Calu3 (cell line): ENCODE measurements at regions not wholly inside any gene's neighbourhood (a gene's known extent, or its start where the extent isn't known, plus 50 kb on each side); places are given as distances from the start of the nearest gene placed in this dataset.

Experiments used
- BruUV-seq: library from RNA; stranded (reverse); fragments of 400-500 nt; replicated peaks from 2 replicates; lab custom pipeline; 2021; lab: Mats Ljungman, UMichigan
- CTCF ChIA-PET: fragments of 300-600 bp; sonication (Branson Sonifier 250); formaldehyde crosslinking; loops from one replicate; lab custom pipeline; 2022; ENCODE audit warnings: antibody characterized with exemption; lab: Charles Lee
- DNase-seq: peaks from one replicate; pipeline ENCODE4 v3.0.0; 2022
- H3K27ac Mint-ChIP-seq: one replicate; pipeline ENCODE4 v1.8.0; 2022; ENCODE audit warnings: mixed read lengths; ENCODE audit not compliant: unreplicated experiment
- H3K27me3 Mint-ChIP-seq: one replicate; pipeline ENCODE4 v1.8.0; 2022; ENCODE audit warnings: mixed read lengths; ENCODE audit not compliant: unreplicated experiment
- H3K36me3 Mint-ChIP-seq: one replicate; pipeline ENCODE4 v1.8.0; 2022; ENCODE audit warnings: mild to moderate bottlenecking, moderate library complexity, mixed read lengths; ENCODE audit not compliant: insufficient read depth, unreplicated experiment
- H3K4me1 Mint-ChIP-seq: one replicate; pipeline ENCODE4 v1.8.0; 2022; ENCODE audit warnings: mild to moderate bottlenecking, low read depth, mixed read lengths; ENCODE audit not compliant: unreplicated experiment
- H3K4me3 Mint-ChIP-seq: one replicate; pipeline ENCODE4 v1.8.0; 2022; ENCODE audit warnings: mild to moderate bottlenecking, low read depth, moderate library complexity, mixed read lengths; ENCODE audit not compliant: unreplicated experiment
- H3K9me3 Mint-ChIP-seq: one replicate; pipeline ENCODE4 v1.8.0; 2022; ENCODE audit warnings: low read depth, mixed read lengths; ENCODE audit not compliant: unreplicated experiment
- intact Hi-C: fragments of 100-400 bp; cut with micrococcal nuclease; formaldehyde crosslinking; loops from one replicate; pipeline ENCODE4 v1.10.0; 2022; ENCODE audit not compliant: unreplicated experiment
- TF ChIP-seq, protein P1 (sequence below): fragments of 200-600 bp; IDR thresholded peaks from one replicate; pipeline ENCODE4 v1.8.0; 2022; ENCODE audit warnings: antibody characterized with exemption; ENCODE audit not compliant: unreplicated experiment

DNA sequence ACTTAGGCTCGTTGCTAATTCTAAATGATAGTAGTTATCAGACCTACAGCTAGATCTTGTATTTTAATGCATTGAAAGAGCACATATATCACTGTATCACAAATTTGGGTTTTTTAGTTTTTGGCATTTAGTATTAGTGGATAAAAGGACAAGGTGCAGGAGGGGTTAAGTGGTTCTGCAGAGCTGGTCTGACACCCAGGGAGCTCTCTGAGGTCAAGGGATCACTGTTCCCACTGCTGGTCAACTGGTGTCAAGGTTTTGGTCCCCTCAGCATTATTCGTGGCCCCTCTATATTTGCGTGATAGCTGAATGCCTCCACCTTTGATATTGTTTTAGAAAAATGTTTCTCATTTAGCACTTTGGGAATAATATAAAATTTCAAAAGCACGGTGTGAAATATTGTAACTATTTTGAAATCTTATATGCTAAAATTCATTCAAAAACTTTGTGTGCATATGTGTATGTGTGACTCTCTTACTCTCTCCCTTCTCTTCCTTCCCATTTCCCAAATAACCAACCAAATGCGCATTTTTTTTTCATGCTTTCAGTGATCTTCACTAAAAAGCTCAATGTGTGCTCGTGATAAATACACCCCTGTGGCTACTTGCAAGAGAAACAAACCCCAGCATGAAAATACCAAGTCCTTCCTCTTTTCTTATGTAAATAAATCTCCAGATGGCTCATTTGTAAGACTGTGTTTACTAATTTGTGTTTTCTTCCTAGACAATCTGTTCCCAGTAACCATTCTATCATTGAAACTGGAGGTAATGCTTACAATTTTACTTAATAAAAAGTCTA is 309.2 kb downstream of the FGFR2 start:
- Mint-ChIP-seq H3K27me3 (no peaks in the 10 kb centered on the region), H3K9me3 (no peaks in the 10 kb centered on the region), H3K4me3 (no peak overlapping the region), H3K4me1 (peaks cover 14% of the 10 kb centered on the region), H3K36me3 (no peaks in the 10 kb centered on the region), H3K27ac (no peak overlapping the region)
- BruUV-seq, result no TSS peak
- CTCF ChIA-PET, result no interaction called here
- no peak for DNase-seq
- intact Hi-C loops, result no loop called here
- TF ChIP-seq, protein P1, sequence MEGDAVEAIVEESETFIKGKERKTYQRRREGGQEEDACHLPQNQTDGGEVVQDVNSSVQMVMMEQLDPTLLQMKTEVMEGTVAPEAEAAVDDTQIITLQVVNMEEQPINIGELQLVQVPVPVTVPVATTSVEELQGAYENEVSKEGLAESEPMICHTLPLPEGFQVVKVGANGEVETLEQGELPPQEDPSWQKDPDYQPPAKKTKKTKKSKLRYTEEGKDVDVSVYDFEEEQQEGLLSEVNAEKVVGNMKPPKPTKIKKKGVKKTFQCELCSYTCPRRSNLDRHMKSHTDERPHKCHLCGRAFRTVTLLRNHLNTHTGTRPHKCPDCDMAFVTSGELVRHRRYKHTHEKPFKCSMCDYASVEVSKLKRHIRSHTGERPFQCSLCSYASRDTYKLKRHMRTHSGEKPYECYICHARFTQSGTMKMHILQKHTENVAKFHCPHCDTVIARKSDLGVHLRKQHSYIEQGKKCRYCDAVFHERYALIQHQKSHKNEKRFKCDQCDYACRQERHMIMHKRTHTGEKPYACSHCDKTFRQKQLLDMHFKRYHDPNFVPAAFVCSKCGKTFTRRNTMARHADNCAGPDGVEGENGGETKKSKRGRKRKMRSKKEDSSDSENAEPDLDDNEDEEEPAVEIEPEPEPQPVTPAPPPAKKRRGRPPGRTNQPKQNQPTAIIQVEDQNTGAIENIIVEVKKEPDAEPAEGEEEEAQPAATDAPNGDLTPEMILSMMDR, result no peak

DNA sequence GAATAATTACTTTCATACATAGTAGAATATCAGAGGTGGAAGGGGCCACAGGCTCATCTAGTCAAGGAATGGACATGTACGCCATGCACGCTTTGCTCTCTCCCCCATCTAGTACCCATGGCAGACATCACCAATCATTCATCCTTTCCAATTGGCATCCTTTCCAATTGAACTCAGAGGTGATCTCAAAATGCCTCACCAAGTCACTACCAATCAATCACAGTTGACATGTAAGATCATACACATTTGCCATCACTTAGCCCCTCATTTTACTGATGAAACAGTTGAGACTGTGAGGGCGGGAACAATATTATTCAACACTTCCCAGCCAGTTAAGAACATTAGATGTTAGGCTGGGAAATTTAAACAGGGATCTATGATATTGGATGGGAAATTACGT is 308.4 kb downstream of the FGFR2 start:
- BruUV-seq, result no TSS peak
- intact Hi-C loops, result no loop called here
- Mint-ChIP-seq H3K27ac (no peak overlapping the region), H3K27me3 (no peaks in the 10 kb centered on the region), H3K36me3 (no peaks in the 10 kb centered on the region), H3K4me3 (no peak overlapping the region), H3K4me1 (peaks cover 12% of the 10 kb centered on the region), H3K9me3 (no peaks in the 10 kb centered on the region)
- DNase-seq, result no peak
- TF ChIP-seq, protein P1, result no peak
- CTCF ChIA-PET, result no interaction called here

DNA sequence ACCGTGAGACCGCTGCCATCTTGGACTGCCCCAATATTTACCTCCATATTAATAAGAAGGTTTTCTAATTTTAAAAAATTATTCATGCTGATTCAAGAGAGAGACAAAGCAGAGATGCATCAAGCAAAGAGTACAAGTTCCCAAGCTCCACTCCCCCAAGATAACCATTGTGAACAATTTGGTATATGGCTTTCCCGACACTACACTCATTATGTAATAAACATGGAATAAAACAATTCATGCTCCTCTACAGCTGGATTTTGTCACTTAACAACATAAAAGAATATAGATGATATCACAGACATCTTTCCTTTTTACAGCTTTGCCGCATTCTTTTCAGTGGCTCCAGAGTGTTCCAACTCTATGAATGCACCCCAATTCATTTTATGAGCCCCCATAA is 307.6 kb downstream of the FGFR2 start:
- Mint-ChIP-seq H3K9me3 (no peaks in the 10 kb centered on the region), H3K36me3 (no peaks in the 10 kb centered on the region), H3K4me3 (no peak overlapping the region), H3K27me3 (no peaks in the 10 kb centered on the region), H3K4me1 (peaks cover 3% of the 10 kb centered on the region), H3K27ac (no peak overlapping the region)
- intact Hi-C loops, result no loop called here
- BruUV-seq, result no TSS peak
- CTCF ChIA-PET, result no interaction called here
- TF ChIP-seq, protein P1, result no peak
- no peak for DNase-seq

DNA sequence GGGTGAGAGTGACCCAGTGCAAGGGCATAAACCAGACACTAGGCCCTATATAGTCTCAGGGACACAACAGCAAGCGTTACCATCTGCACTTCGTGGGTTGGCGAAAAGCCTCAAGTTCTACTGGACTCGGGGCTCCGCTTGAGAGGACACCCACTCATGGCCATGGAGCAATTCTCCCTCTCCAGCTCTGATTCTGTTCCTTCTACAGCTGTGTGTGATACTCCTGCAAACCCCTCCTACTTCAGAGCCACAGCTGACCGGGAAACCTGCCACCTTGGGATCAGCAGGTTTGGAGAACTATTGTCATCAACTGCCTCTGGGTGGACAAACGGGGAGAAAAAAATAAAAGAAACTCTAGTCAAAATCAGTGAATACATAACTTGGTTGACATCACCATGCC is 306.9 kb downstream of the FGFR2 start:
- H3K27ac Mint-ChIP-seq, result no peak overlapping the region

More for the DNA sequence above, 306.9 kb downstream of the FGFR2 start:
- H3K4me1 Mint-ChIP-seq, result no peaks in the 10 kb centered on the region
- BruUV-seq, result no TSS peak
- no peak for DNase-seq
- no peaks in the 10 kb centered on the region for H3K9me3 Mint-ChIP-seq
- H3K4me3 Mint-ChIP-seq, result no peak overlapping the region
- TF ChIP-seq, protein P1, result no peak
- CTCF ChIA-PET, result no interaction called here
- no peaks in the 10 kb centered on the region for H3K27me3 Mint-ChIP-seq
- intact Hi-C loops, result no loop called here
- H3K36me3 Mint-ChIP-seq, result no peaks in the 10 kb centered on the region
